Epithelial cell of prostate (primary cell): ENCODE measurements at regions not wholly inside any gene's neighbourhood (a gene's known extent, or its start where the extent isn't known, plus 50 kb on each side); places are given as distances from the start of the nearest gene placed in this dataset.
"Not testable (repeated sequence)": the region's sequence is repeated elsewhere in the genome, so short reads cannot be mapped to it uniquely, and the experiment has no call there.

Source experiments
- DNase-seq: peaks from one replicate; pipeline ENCODE4 v3.0.0-alpha.2; 2011; ENCODE audit warnings: low read depth, low spot score
- H3K27ac ChIP-seq: fragments of 450-650 bp; 2 replicates; pipeline ENCODE4 v1.5.1; 2017; ENCODE audit warnings: mild to moderate bottlenecking

GRCh38 chr10:10726101-10726500 lies 291.6 kb upstream of the CELF2 start:
- H3K27ac ChIP-seq, result no peak overlapping the region
- DNase-seq, result no peak

GRCh38 chr10:10727411-10727810 lies 290.3 kb upstream of the CELF2 start:
- not testable (repeated sequence) for H3K27ac ChIP-seq, DNase-seq

- no peak for DNase-seq
- no peak overlapping the region for H3K27ac ChIP-seq
Observed at GRCh38 chr10:10727812-10728211, 289.9 kb upstream of the CELF2 start.

GRCh38 chr10:10730471-10731043 lies 287.1 kb upstream of the CELF2 start:
- H3K27ac ChIP-seq, result no peak overlapping the region
- no peak for DNase-seq

GRCh38 chr10:10731366-10731765 lies 286.3 kb upstream of the CELF2 start:
- DNase-seq, result no peak
- no peak overlapping the region for H3K27ac ChIP-seq

- no peak overlapping the region for H3K27ac ChIP-seq
- no peak for DNase-seq
Observed at GRCh38 chr10:10734356-10735064, 283.2 kb upstream of the CELF2 start.

- DNase-seq, result no peak
- no peak overlapping the region for H3K27ac ChIP-seq
Observed at GRCh38 chr10:10745291-10745690, 272.4 kb upstream of the CELF2 start.

- DNase-seq, result no peak
- H3K27ac ChIP-seq, result no peak overlapping the region
Observed at GRCh38 chr10:10755490-10755889, 262.2 kb upstream of the CELF2 start.

GRCh38 chr10:10758306-10758705 lies 259.4 kb upstream of the CELF2 start:
- no peak for DNase-seq
- no peak overlapping the region for H3K27ac ChIP-seq

GRCh38 chr10:10759806-10760205 lies 257.9 kb upstream of the CELF2 start:
- H3K27ac ChIP-seq, DNase-seq: not testable (repeated sequence)

GRCh38 chr10:10765017-10765416 lies 252.7 kb upstream of the CELF2 start:
- H3K27ac ChIP-seq, result no peak overlapping the region
- no peak for DNase-seq

- no peak for DNase-seq
- no peak overlapping the region for H3K27ac ChIP-seq
Observed at GRCh38 chr10:10772411-10772810, 245.3 kb upstream of the CELF2 start.

- no peak overlapping the region for H3K27ac ChIP-seq
- DNase-seq, result no peak
Observed at GRCh38 chr10:10772874-10773508, 244.7 kb upstream of the CELF2 start.

- no peak overlapping the region for H3K27ac ChIP-seq
- DNase-seq, result no peak
Observed at GRCh38 chr10:10774416-10774815, 243.3 kb upstream of the CELF2 start.

- DNase-seq, result no peak
- no peak overlapping the region for H3K27ac ChIP-seq
Observed at GRCh38 chr10:10776363-10776762, 241.3 kb upstream of the CELF2 start.

- DNase-seq, result no peak
- H3K27ac ChIP-seq, result no peak overlapping the region
Observed at GRCh38 chr10:10777279-10777678, 240.4 kb upstream of the CELF2 start.

GRCh38 chr10:10777723-10778122 lies 239.9 kb upstream of the CELF2 start:
- DNase-seq, result no peak

GRCh38 chr10:10778959-10779358 lies 238.7 kb upstream of the CELF2 start:
- H3K27ac ChIP-seq, result no peak overlapping the region
- DNase-seq, result no peak

More at GRCh38 chr10:10777723-10778122, 239.9 kb upstream of the CELF2 start:
- no peak overlapping the region for H3K27ac ChIP-seq

- DNase-seq, result no peak
- H3K27ac ChIP-seq, result no peak overlapping the region
Observed at GRCh38 chr10:10779511-10779910, 238.2 kb upstream of the CELF2 start.

- no peak for DNase-seq
- H3K27ac ChIP-seq, result no peak overlapping the region
Observed at GRCh38 chr10:10780746-10781145, 236.9 kb upstream of the CELF2 start.

GRCh38 chr10:10782603-10783002 lies 235.1 kb upstream of the CELF2 start:
- DNase-seq, result no peak

GRCh38 chr10:10785627-10786026 lies 232.0 kb upstream of the CELF2 start:
- no peak for DNase-seq
- H3K27ac ChIP-seq, result peak overlapping the region; percentile 85

More at GRCh38 chr10:10782603-10783002, 235.1 kb upstream of the CELF2 start:
- no peak overlapping the region for H3K27ac ChIP-seq
